Suppressor macrophage treated with lipopolysaccharide for 4 hours (primary cell): ENCODE measurements at regions not wholly inside any gene's neighbourhood (a gene's known extent, or its start where the extent isn't known, plus 50 kb on each side); places are given as distances from the start of the nearest gene placed in this dataset.
A peak's percentile ranks its signal among the peaks of the same experiment; 100 is the strongest.
"Not testable (repeated sequence)": the region's sequence is repeated elsewhere in the genome, so short reads cannot be mapped to it uniquely, and the experiment has no call there.

Experiments used
- DNase-seq: peaks from one replicate; pipeline ENCODE4 v3.0.0-alpha.2; 2020

GRCh38 chr4:115279330-115279729 lies 165.9 kb upstream of the NDST4 start:
- DNase-seq, result peak; percentile 11

GRCh38 chr4:115278830-115279229 lies 165.4 kb upstream of the NDST4 start:
- no peak for DNase-seq

GRCh38 chr4:115275615-115276014 lies 162.2 kb upstream of the NDST4 start:
- peak; percentile 21 for DNase-seq

- DNase-seq, result peak; percentile 36
Observed at GRCh38 chr4:115274545-115274944, 161.1 kb upstream of the NDST4 start.

GRCh38 chr4:115272594-115272993 lies 159.2 kb upstream of the NDST4 start:
- peak; percentile 7 for DNase-seq

- DNase-seq, result peak; percentile 17
Observed at GRCh38 chr4:115272185-115272584, 158.8 kb upstream of the NDST4 start.

- no peak for DNase-seq
Observed at GRCh38 chr4:115260195-115260594, 146.8 kb upstream of the NDST4 start.

GRCh38 chr4:115259642-115260041 lies 146.2 kb upstream of the NDST4 start:
- DNase-seq, result peak; percentile 19

GRCh38 chr4:115249808-115250207 lies 136.4 kb upstream of the NDST4 start:
- DNase-seq, result no peak

- DNase-seq, result peak; percentile 37
Observed at GRCh38 chr4:115234405-115235093, 121.1 kb upstream of the NDST4 start.

- peak; percentile 1 for DNase-seq
Observed at GRCh38 chr4:115233600-115233999, 120.2 kb upstream of the NDST4 start.

GRCh38 chr4:115229873-115230272 lies 116.5 kb upstream of the NDST4 start:
- no peak for DNase-seq

- DNase-seq, result no peak
Observed at GRCh38 chr4:115228851-115229250, 115.4 kb upstream of the NDST4 start.

GRCh38 chr4:115222061-115222460 lies 108.6 kb upstream of the NDST4 start:
- no peak for DNase-seq

- DNase-seq, result no peak
Observed at GRCh38 chr4:115219862-115220261, 106.4 kb upstream of the NDST4 start.

- no peak for DNase-seq
Observed at GRCh38 chr4:115219315-115219860, 106.0 kb upstream of the NDST4 start.

GRCh38 chr4:115215935-115216334 lies 102.5 kb upstream of the NDST4 start:
- DNase-seq, result no peak

- no peak for DNase-seq
Observed at GRCh38 chr4:115213716-115214115, 100.3 kb upstream of the NDST4 start.

- DNase-seq, result no peak
Observed at GRCh38 chr4:115201042-115201330, 87.6 kb upstream of the NDST4 start.

- DNase-seq, result not testable (repeated sequence)
Observed at GRCh38 chr4:115200201-115201041, 87.0 kb upstream of the NDST4 start.

GRCh38 chr4:115194612-115195011 lies 81.2 kb upstream of the NDST4 start:
- not testable (repeated sequence) for DNase-seq

GRCh38 chr4:115190529-115190928 lies 77.1 kb upstream of the NDST4 start:
- no peak for DNase-seq

- DNase-seq, result no peak
Observed at GRCh38 chr4:115187136-115187535, 73.7 kb upstream of the NDST4 start.

- DNase-seq, result not testable (repeated sequence)
Observed at GRCh38 chr4:115179438-115180062, 66.1 kb upstream of the NDST4 start.
